ENCODE measurements at regions not wholly inside any gene's neighbourhood (a gene's known extent, or its start where the extent isn't known, plus 50 kb on each side); places are given as distances from the start of the nearest gene placed in this dataset.

GRCh38 chr12:13375583-13376345 lies 179.2 kb downstream of the EMP1 start:
- no TSS peak for BruUV-seq (replicated peaks)
- WGBS (ENCODE audit: insufficient coverage, insufficient replicate concordance, low lambda C conversion rate, missing lambda C conversion rate) = 0% methylated on average over 2 of the region's 2 CpGs
- ChIA-PET SMC1A (ENCODE audit: uncharacterized antibody, unreplicated experiment) (no interaction called here), RAD21 (ENCODE audit: unreplicated experiment) (interaction anchor here (1.1 kb wide), 1 partner anchor 14 kb away, joined by 3 read pairs; no protein-coding TSS in a partner anchor), CTCF (no interaction called here), POLR2A (no interaction called here)
- H3K27me3 ChIP-seq (replicated peaks in 1 of 2; ENCODE audit: control insufficient read depth in 2 of 2, insufficient read depth in 2 of 2, low read length in 1 of 2) = no peaks in the 10 kb centered on the region
- intact Hi-C loops (cut with micrococcal nuclease; ENCODE audit: unreplicated experiment) = no loop called here
- TF ChIP-seq NBN (IDR thresholded peaks at IDR 0.05) (no peak), MTA3 (IDR thresholded peaks at IDR 0.05; ENCODE audit: borderline replicate concordance, low read length) (no peak), PBX3 (IDR thresholded peaks at IDR 0.05; ENCODE audit: insufficient replicate concordance, low read depth, low read length) (no peak), NFIC (IDR thresholded peaks at IDR 0.05; ENCODE audit: low read depth, low read length) (no peak), SP1 (IDR thresholded peaks at IDR 0.05; ENCODE audit: low read depth, low read length) (no peak), HCFC1 (IDR thresholded peaks at IDR 0.05; ENCODE audit: low read length) (no peak), CHD1 (IDR thresholded peaks at IDR 0.05; ENCODE audit: low read depth, low read length) (no peak), NR2F1 (conservative IDR thresholded peaks at IDR 0.05) (no peak), ESRRA (IDR thresholded peaks at IDR 0.05; ENCODE audit: low read length) (no peak), PAX5 (IDR thresholded peaks at IDR 0.05; ENCODE audit: borderline replicate concordance, low read depth, low read length) (no peak), ZNF622 (IDR thresholded peaks at IDR 0.05) (no peak), EZH2 (IDR thresholded peaks at IDR 0.05; ENCODE audit: borderline replicate concordance, control insufficient read depth, low read depth, low read length) (no peak), TCF12 (IDR thresholded peaks at IDR 0.05; ENCODE audit: low read depth, low read length) (no peak), ATF2 (IDR thresholded peaks at IDR 0.05; ENCODE audit: low read length) (no peak), YY1 (IDR thresholded peaks at IDR 0.05; ENCODE audit: low read depth, low read length) (no peak), SMARCA5 (IDR thresholded peaks at IDR 0.05) (no peak), ASH2L (IDR thresholded peaks at IDR 0.05; ENCODE audit: borderline replicate concordance, low read depth) (no peak)
- TF ChIP-seq, protein P1, sequence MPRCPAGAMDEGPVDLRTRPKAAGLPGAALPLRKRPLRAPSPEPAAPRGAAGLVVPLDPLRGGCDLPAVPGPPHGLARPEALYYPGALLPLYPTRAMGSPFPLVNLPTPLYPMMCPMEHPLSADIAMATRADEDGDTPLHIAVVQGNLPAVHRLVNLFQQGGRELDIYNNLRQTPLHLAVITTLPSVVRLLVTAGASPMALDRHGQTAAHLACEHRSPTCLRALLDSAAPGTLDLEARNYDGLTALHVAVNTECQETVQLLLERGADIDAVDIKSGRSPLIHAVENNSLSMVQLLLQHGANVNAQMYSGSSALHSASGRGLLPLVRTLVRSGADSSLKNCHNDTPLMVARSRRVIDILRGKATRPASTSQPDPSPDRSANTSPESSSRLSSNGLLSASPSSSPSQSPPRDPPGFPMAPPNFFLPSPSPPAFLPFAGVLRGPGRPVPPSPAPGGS (IDR thresholded peaks at IDR 0.05; ENCODE audit: borderline replicate concordance, insufficient read depth, low read depth, low read length, poor library complexity, severe bottlenecking) = no peak
- H2AFZ ChIP-seq (ENCODE audit: control insufficient read depth, low read depth, low read length) = no peak overlapping the region
- in situ Hi-C loops (cut with MboI) = no loop called here
- ATAC-seq (no peak), FAIRE-seq (no peak), DNase-seq (ENCODE audit: low read depth, low spot score) (no peak)
- H3K4me1 ChIP-seq (ENCODE audit: control insufficient read depth, insufficient read depth, low read length) = no peaks in the 10 kb centered on the region
- H3K4me2 ChIP-seq (ENCODE audit: control insufficient read depth, insufficient read depth) = no peak overlapping the region
- no peaks in the 10 kb centered on the region for H3K79me2 ChIP-seq (ENCODE audit: control insufficient read depth, insufficient read depth, low read length)
- no peak overlapping the region for H3K4me3 ChIP-seq
- H3K36me3 ChIP-seq (ENCODE audit: control insufficient read depth in 2 of 2, insufficient read depth in 2 of 2, low read length in 1 of 2) = no peaks in the 10 kb centered on the region
- H3K9ac ChIP-seq (ENCODE audit: control insufficient read depth, insufficient read depth, low read length) = no peak overlapping the region
- no peaks in the 10 kb centered on the region for H3K9me3 ChIP-seq (replicated peaks; ENCODE audit: control insufficient read depth, insufficient read depth, low read length)
- no peaks in the 10 kb centered on the region for H4K20me1 ChIP-seq (ENCODE audit: control insufficient read depth, insufficient read depth)
- H3K27ac ChIP-seq (ENCODE audit: control insufficient read depth, insufficient read depth) = no peak overlapping the region

Data from GM12878 (cell line).